ENCODE measurements at regions not wholly inside any gene's neighbourhood (a gene's known extent, or its start where the extent isn't known, plus 50 kb on each side); places are given as distances from the start of the nearest gene placed in this dataset.
"Not testable (repeated sequence)": the region's sequence is repeated elsewhere in the genome, so short reads cannot be mapped to it uniquely, and the experiment has no call there.

- no peak for DNase-seq
Measured at GRCh38 chr1:171397851-171398469, 84.0 kb downstream of the FMO4 start.

- DNase-seq, result no peak
Measured at GRCh38 chr1:171403393-171403792, 81.9 kb upstream of the PRRC2C start.

GRCh38 chr1:171405391-171405714 is 80.0 kb upstream of the PRRC2C start:
- DNase-seq, result no peak

- not testable (repeated sequence) for DNase-seq
Measured at GRCh38 chr1:171413557-171413956, 71.8 kb upstream of the PRRC2C start.

- DNase-seq, result no peak
Measured at GRCh38 chr1:171418546-171418945, 66.8 kb upstream of the PRRC2C start.

GRCh38 chr1:171420810-171421209 is 64.5 kb upstream of the PRRC2C start:
- no peak for DNase-seq

- DNase-seq, result no peak
Measured at GRCh38 chr1:171421413-171422020, 63.8 kb upstream of the PRRC2C start.

GRCh38 chr1:171422511-171422910 is 62.8 kb upstream of the PRRC2C start:
- DNase-seq, result no peak

- DNase-seq, result no peak
Measured at GRCh38 chr1:171424494-171424893, 60.8 kb upstream of the PRRC2C start.

- DNase-seq, result no peak
Measured at GRCh38 chr1:171426645-171427044, 58.7 kb upstream of the PRRC2C start.

- no peak for DNase-seq
Measured at GRCh38 chr1:171427852-171428471, 57.4 kb upstream of the PRRC2C start.

GRCh38 chr1:171429137-171429536 is 56.2 kb upstream of the PRRC2C start:
- no peak for DNase-seq

GRCh38 chr1:171431994-171432393 is 53.3 kb upstream of the PRRC2C start:
- no peak for DNase-seq

GRCh38 chr1:171432473-171432872 is 52.9 kb upstream of the PRRC2C start:
- no peak for DNase-seq

- DNase-seq, result no peak
Measured at GRCh38 chr1:171433451-171433850, 51.9 kb upstream of the PRRC2C start.

GRCh38 chr1:171434717-171435346 is 50.5 kb upstream of the PRRC2C start:
- peak; percentile 4 for DNase-seq
